Mesendoderm (in vitro differentiated cells): ENCODE measurements at regions not wholly inside any gene's neighbourhood (a gene's known extent, or its start where the extent isn't known, plus 50 kb on each side); places are given as distances from the start of the nearest gene placed in this dataset.
A peak's percentile ranks its signal among the peaks of the same experiment; 100 is the strongest.

Experiments used
- DNase-seq: peaks from one replicate; pipeline ENCODE4 v3.0.0; 2013
- H2AK5ac ChIP-seq: 2 replicates; pipeline ENCODE4 v1.6.1; 2013; ENCODE audit warnings: low read length, inconsistent platforms
- H2BK120ac ChIP-seq: 2 replicates; pipeline ENCODE4 v1.6.1; 2013; ENCODE audit warnings: low read depth, mild to moderate bottlenecking, low read length, moderate library complexity, mixed read lengths
- H2BK15ac ChIP-seq: replicated peaks from 2 replicates; pipeline ENCODE4 v1.6.1; 2013; ENCODE audit warnings: low read depth, mild to moderate bottlenecking, moderate library complexity
- H2BK5ac ChIP-seq: 2 replicates; pipeline ENCODE4 v1.6.1; 2013; ENCODE audit warnings: low read length, inconsistent platforms
- H3K18ac ChIP-seq: 2 replicates; pipeline ENCODE4 v1.6.1; 2013; ENCODE audit warnings: mild to moderate bottlenecking, low read length, mixed read lengths
- H3K23ac ChIP-seq: one replicate; pipeline ENCODE4 v1.6.1; 2013; ENCODE audit warnings: low read length
- H3K27ac ChIP-seq: 2 replicates; pipeline ENCODE4 v1.5.1; 2013; ENCODE audit warnings: low read depth, mild to moderate bottlenecking, inconsistent platforms, low read length, moderate library complexity
- H3K27me3 ChIP-seq: 2 replicates; pipeline ENCODE4 v1.6.1; 2013; ENCODE audit warnings: low read length, control low read depth, mild to moderate bottlenecking, inconsistent platforms; ENCODE audit not compliant: insufficient read depth, poor library complexity
- H3K36me3 ChIP-seq: 2 replicates; pipeline ENCODE4 v1.6.1; 2013; ENCODE audit warnings: low read length, inconsistent platforms; ENCODE audit not compliant: control insufficient read depth, insufficient read depth
- H3K4ac ChIP-seq: one replicate; pipeline ENCODE4 v1.6.1; 2013; ENCODE audit warnings: low read depth, mild to moderate bottlenecking, low read length, moderate library complexity
- H3K4me1 ChIP-seq: 2 replicates; pipeline ENCODE4 v1.6.1; 2013; ENCODE audit warnings: low read depth, low read length, inconsistent platforms; ENCODE audit not compliant: control insufficient read depth
- H3K4me2 ChIP-seq: 2 replicates; pipeline ENCODE4 v1.6.1; 2013; ENCODE audit warnings: low read length
- H3K4me3 ChIP-seq: 2 replicates; pipeline ENCODE4 v1.5.1; 2013; ENCODE audit warnings: mild to moderate bottlenecking, low read length
- H3K56ac ChIP-seq: one replicate; pipeline ENCODE4 v1.6.1; 2013; ENCODE audit warnings: low read length
- H3K79me1 ChIP-seq: 2 replicates; pipeline ENCODE4 v1.6.1; 2013; ENCODE audit warnings: low read length, inconsistent platforms
- H3K79me2 ChIP-seq: 2 replicates; pipeline ENCODE4 v1.6.1; 2013; ENCODE audit warnings: mild to moderate bottlenecking, low read length; ENCODE audit not compliant: control insufficient read depth, insufficient read depth
- H3K9ac ChIP-seq: 2 replicates; pipeline ENCODE4 v1.6.1; 2013; ENCODE audit warnings: low read length, inconsistent platforms
- H4K5ac ChIP-seq: one replicate; pipeline ENCODE4 v1.6.1; 2013; ENCODE audit warnings: low read length
- H4K8ac ChIP-seq: one replicate; pipeline ENCODE4 v1.6.1; 2013; ENCODE audit warnings: low read depth, mild to moderate bottlenecking, control low read depth, low read length, moderate library complexity
- WGBS: extraction: QIAGEN DNeasy Blood & Tissue Kit; methylation state at CpG from one replicate; pipeline ENCODE4 v1.1.7; 2013; ENCODE audit warnings: low lambda C conversion rate, missing lambda C conversion rate; ENCODE audit not compliant: insufficient coverage; ENCODE audit errors: extremely low coverage; 5-methylcytosine and 5-hydroxymethylcytosine counted together

GRCh38 chr3:137468446-137468845 is 295.7 kb upstream of the SOX14 start:
- peak; percentile 15 for DNase-seq
- H3K23ac ChIP-seq = no peak overlapping the region

GRCh38 chr3:137469263-137469662 is 294.9 kb upstream of the SOX14 start:
- Histone ChIP-seq H3K36me3 (no peaks in the 10 kb centered on the region), H2BK120ac (no peak overlapping the region), H3K27ac (no peak overlapping the region), H3K9ac (no peak overlapping the region), H2AK5ac (no peak overlapping the region), H3K79me1 (no peaks in the 10 kb centered on the region), H3K56ac (no peak overlapping the region), H4K5ac (no peak overlapping the region), H3K4ac (no peak overlapping the region), H2BK5ac (no peak overlapping the region), H3K4me2 (no peak overlapping the region), H2BK15ac (no peak overlapping the region), H3K79me2 (no peaks in the 10 kb centered on the region), H3K4me1 (no peaks in the 10 kb centered on the region), H4K8ac (no peak overlapping the region), H3K4me3 (no peak overlapping the region), H3K23ac (no peak overlapping the region), H3K27me3 (no peaks in the 10 kb centered on the region), H3K18ac (no peak overlapping the region)
- no peak for DNase-seq

More at GRCh38 chr3:137468446-137468845, 295.7 kb upstream of the SOX14 start:
- Histone ChIP-seq H3K9ac (no peak overlapping the region), H2AK5ac (no peak overlapping the region), H3K27me3 (no peaks in the 10 kb centered on the region), H3K79me2 (no peaks in the 10 kb centered on the region), H3K36me3 (no peaks in the 10 kb centered on the region), H2BK15ac (no peak overlapping the region), H3K4me2 (no peak overlapping the region), H4K5ac (no peak overlapping the region), H3K4me1 (no peaks in the 10 kb centered on the region), H2BK5ac (no peak overlapping the region), H4K8ac (no peak overlapping the region), H3K18ac (no peak overlapping the region), H3K27ac (no peak overlapping the region), H2BK120ac (no peak overlapping the region), H3K79me1 (no peaks in the 10 kb centered on the region), H3K4me3 (no peak overlapping the region), H3K4ac (no peak overlapping the region), H3K56ac (no peak overlapping the region)
- no CpG with 5 or more reads among the region's 7 CpGs for WGBS

- Histone ChIP-seq H3K4ac (no peak overlapping the region), H3K18ac (no peak overlapping the region), H4K8ac (no peak overlapping the region), H3K9ac (no peak overlapping the region), H3K4me2 (no peak overlapping the region), H3K23ac (no peak overlapping the region), H3K79me2 (no peaks in the 10 kb centered on the region), H3K4me3 (no peak overlapping the region), H2BK5ac (no peak overlapping the region), H3K27ac (no peak overlapping the region), H2BK120ac (no peak overlapping the region), H3K36me3 (no peaks in the 10 kb centered on the region), H3K79me1 (no peaks in the 10 kb centered on the region), H3K27me3 (no peaks in the 10 kb centered on the region), H3K56ac (no peak overlapping the region), H3K4me1 (no peaks in the 10 kb centered on the region), H2BK15ac (no peak overlapping the region), H2AK5ac (no peak overlapping the region), H4K5ac (no peak overlapping the region)
- WGBS = no CpG with 5 or more reads among the region's 4 CpGs
- DNase-seq = no peak
These were observed 293.0 kb upstream of the SOX14 start for GRCh38 chr3:137471130-137471529.

GRCh38 chr3:137471558-137472204 is 292.4 kb upstream of the SOX14 start:
- H4K8ac ChIP-seq = no peak overlapping the region

GRCh38 chr3:137477614-137478013 is 286.5 kb upstream of the SOX14 start:
- no peaks in the 10 kb centered on the region for H3K79me1 ChIP-seq
- no peak overlapping the region for H2BK15ac ChIP-seq
- H2BK5ac ChIP-seq = no peak overlapping the region
- no peak overlapping the region for H4K5ac ChIP-seq
- H4K8ac ChIP-seq = no peak overlapping the region
- H3K23ac ChIP-seq = no peak overlapping the region
- H2AK5ac ChIP-seq = no peak overlapping the region
- H2BK120ac ChIP-seq = no peak overlapping the region
- no peak overlapping the region for H3K4ac ChIP-seq
- no peak overlapping the region for H3K9ac ChIP-seq
- no peaks in the 10 kb centered on the region for H3K79me2 ChIP-seq
- H3K18ac ChIP-seq = no peak overlapping the region
- DNase-seq = no peak
- H3K4me3 ChIP-seq = no peak overlapping the region
- no peak overlapping the region for H3K56ac ChIP-seq
- H3K27ac ChIP-seq = no peak overlapping the region
- H3K36me3 ChIP-seq = no peaks in the 10 kb centered on the region
- H3K4me2 ChIP-seq = no peak overlapping the region
- H3K27me3 ChIP-seq = no peaks in the 10 kb centered on the region
- H3K4me1 ChIP-seq = no peaks in the 10 kb centered on the region
- WGBS = no CpG with 5 or more reads among the region's 6 CpGs

More at GRCh38 chr3:137471558-137472204, 292.4 kb upstream of the SOX14 start:
- Histone ChIP-seq H2BK120ac (no peak overlapping the region), H3K4me1 (no peaks in the 10 kb centered on the region), H4K5ac (no peak overlapping the region), H3K9ac (no peak overlapping the region), H3K79me2 (no peaks in the 10 kb centered on the region), H3K4ac (no peak overlapping the region), H3K23ac (no peak overlapping the region), H3K79me1 (no peaks in the 10 kb centered on the region), H3K4me2 (no peak overlapping the region), H2BK15ac (no peak overlapping the region), H3K4me3 (no peak overlapping the region), H2AK5ac (no peak overlapping the region), H2BK5ac (no peak overlapping the region), H3K18ac (no peak overlapping the region), H3K56ac (no peak overlapping the region), H3K27ac (no peak overlapping the region), H3K27me3 (no peaks in the 10 kb centered on the region), H3K36me3 (no peaks in the 10 kb centered on the region)
- no CpG with 5 or more reads among the region's 5 CpGs for WGBS
- peak; percentile 25 for DNase-seq
